ENCODE measurements at regions not wholly inside any gene's neighbourhood (a gene's known extent, or its start where the extent isn't known, plus 50 kb on each side); places are given as distances from the start of the nearest gene placed in this dataset.

DNA sequence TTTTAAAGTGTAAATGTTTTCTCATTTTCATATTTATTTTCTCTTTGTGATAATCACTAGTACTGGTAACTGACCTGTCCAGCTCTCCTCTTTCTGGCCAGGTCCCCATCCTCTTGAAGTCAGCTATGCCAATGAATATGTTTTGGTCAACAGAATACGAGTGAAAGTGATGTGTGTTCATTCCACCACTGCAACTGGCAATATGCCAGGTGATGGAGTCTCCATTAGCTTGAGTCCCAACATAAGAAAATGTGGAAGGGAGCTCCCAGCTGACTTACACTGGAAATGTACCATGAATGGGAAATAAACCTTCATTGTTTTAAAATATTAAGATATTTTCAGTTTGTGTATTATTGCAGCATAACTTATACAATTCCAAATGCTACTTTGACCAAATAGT lies 75.8 kb downstream of the CCDC34 start:
- Histone ChIP-seq H3K4me2 (no peak overlapping the region), H2AFZ (ENCODE audit: low read depth) (no peak overlapping the region), H3K4me1 (ENCODE audit: low read depth, poor library complexity, severe bottlenecking) (no peaks in the 10 kb centered on the region), H4K20me1 (ENCODE audit: insufficient read depth) (no peaks in the 10 kb centered on the region), H3K79me2 (ENCODE audit: insufficient read depth, low read depth) (no peaks in the 10 kb centered on the region), H3K4me3 (IDR thresholded peaks at IDR 0.05; ENCODE audit: insufficient read depth, low read depth, low read length) (no peak overlapping the region), H3K27ac (no peak overlapping the region), H3K36me3 (ENCODE audit: insufficient read depth) (no peaks in the 10 kb centered on the region), H3K9ac (no peak overlapping the region), H3K27me3 (ENCODE audit: insufficient read depth, low read depth) (no peaks in the 10 kb centered on the region)
- TF ChIP-seq CTCF (conservative IDR thresholded peaks at IDR 0.05; ENCODE audit: low read depth, low read length): no peak

DNA sequence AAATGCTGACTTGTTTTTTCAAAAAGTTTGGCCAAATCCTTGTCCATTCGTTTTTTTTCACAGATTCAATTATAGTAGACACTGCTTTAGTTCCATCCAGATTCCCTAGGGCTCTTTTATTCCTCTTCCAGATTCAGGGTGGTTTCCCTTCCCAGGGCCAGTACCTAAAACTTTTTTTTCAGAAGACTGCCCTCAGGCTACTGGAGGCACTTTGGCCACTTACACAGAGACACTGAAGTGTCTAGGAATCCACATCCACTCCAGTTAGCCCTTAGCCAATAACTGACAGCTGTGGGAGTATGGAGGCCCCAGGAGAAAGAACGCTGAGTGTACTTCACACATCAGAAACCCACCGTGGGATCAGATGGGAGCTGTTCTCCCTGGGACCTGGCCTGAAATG lies 77.3 kb downstream of the CCDC34 start:
- Histone ChIP-seq H3K4me2 (no peak overlapping the region), H3K4me3 (IDR thresholded peaks at IDR 0.05; ENCODE audit: insufficient read depth, low read depth, low read length) (no peak overlapping the region), H3K79me2 (ENCODE audit: insufficient read depth, low read depth) (no peaks in the 10 kb centered on the region), H2AFZ (ENCODE audit: low read depth) (no peak overlapping the region), H3K27me3 (ENCODE audit: insufficient read depth, low read depth) (no peaks in the 10 kb centered on the region), H3K9ac (no peak overlapping the region), H3K36me3 (ENCODE audit: insufficient read depth) (no peaks in the 10 kb centered on the region), H3K27ac (no peak overlapping the region), H4K20me1 (ENCODE audit: insufficient read depth) (no peaks in the 10 kb centered on the region), H3K4me1 (ENCODE audit: low read depth, poor library complexity, severe bottlenecking) (no peaks in the 10 kb centered on the region)
- TF ChIP-seq CTCF (conservative IDR thresholded peaks at IDR 0.05; ENCODE audit: low read depth, low read length): no peak

DNA sequence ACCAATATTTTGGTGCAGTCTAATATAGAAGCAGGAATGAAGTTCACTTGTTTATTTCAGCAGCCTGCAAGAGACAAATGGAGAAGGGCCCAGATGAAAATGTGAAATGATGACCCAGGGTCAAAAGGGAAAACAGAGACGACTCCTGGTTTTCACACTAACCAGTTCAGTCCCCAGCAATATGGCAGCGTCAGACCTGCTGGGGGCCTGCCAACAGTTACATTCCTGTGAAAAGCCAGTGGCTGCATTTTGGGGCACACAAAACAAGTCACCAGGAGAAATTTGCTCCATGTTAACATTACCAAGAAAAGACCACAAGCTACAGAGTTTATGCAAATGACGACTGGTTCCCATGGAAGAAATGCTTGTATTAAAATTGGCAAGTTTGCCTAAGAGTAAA lies 80.2 kb downstream of the CCDC34 start:
- Histone ChIP-seq H3K9ac (no peak overlapping the region), H4K20me1 (ENCODE audit: insufficient read depth) (no peaks in the 10 kb centered on the region), H3K79me2 (ENCODE audit: insufficient read depth, low read depth) (no peaks in the 10 kb centered on the region), H3K4me1 (ENCODE audit: low read depth, poor library complexity, severe bottlenecking) (no peaks in the 10 kb centered on the region), H3K36me3 (ENCODE audit: insufficient read depth) (no peaks in the 10 kb centered on the region), H3K4me3 (IDR thresholded peaks at IDR 0.05; ENCODE audit: insufficient read depth, low read depth, low read length) (no peak overlapping the region), H2AFZ (ENCODE audit: low read depth) (no peak overlapping the region), H3K27ac (no peak overlapping the region), H3K4me2 (no peak overlapping the region), H3K27me3 (ENCODE audit: insufficient read depth, low read depth) (no peaks in the 10 kb centered on the region)
- no peak for TF ChIP-seq CTCF (conservative IDR thresholded peaks at IDR 0.05; ENCODE audit: low read depth, low read length)

GRCh38 chr11:27281740-27282590 lies 81.0 kb downstream of the CCDC34 start:
- Histone ChIP-seq H2AFZ (ENCODE audit: low read depth) (no peak overlapping the region), H3K4me3 (IDR thresholded peaks at IDR 0.05; ENCODE audit: insufficient read depth, low read depth, low read length) (no peak overlapping the region), H3K36me3 (ENCODE audit: insufficient read depth) (no peaks in the 10 kb centered on the region), H3K4me2 (no peak overlapping the region), H4K20me1 (ENCODE audit: insufficient read depth) (no peaks in the 10 kb centered on the region), H3K9ac (no peak overlapping the region), H3K27me3 (ENCODE audit: insufficient read depth, low read depth) (no peaks in the 10 kb centered on the region), H3K79me2 (ENCODE audit: insufficient read depth, low read depth) (no peaks in the 10 kb centered on the region), H3K4me1 (ENCODE audit: low read depth, poor library complexity, severe bottlenecking) (no peaks in the 10 kb centered on the region), H3K27ac (no peak overlapping the region)
- TF ChIP-seq CTCF (conservative IDR thresholded peaks at IDR 0.05; ENCODE audit: low read depth, low read length): no peak

Data from KMS-11 (cell line).